Stimulated activated CD8-positive, alpha-beta memory T cell treated with anti-CD3 and anti-CD28 coated beads, Interleukin-7, amount 100 ng/mL, for 4 hours (primary cell): ENCODE measurements at regions not wholly inside any gene's neighbourhood (a gene's known extent, or its start where the extent isn't known, plus 50 kb on each side); places are given as distances from the start of the nearest gene placed in this dataset.
"Not testable (repeated sequence)": the region's sequence is repeated elsewhere in the genome, so short reads cannot be mapped to it uniquely, and the experiment has no call there.

Source experiments
- DNase-seq, 2 donors: peaks; one replicate each; pipeline ENCODE4 v3.0.0-alpha.2; 2020; ENCODE audit warnings: low read depth in 2 of 2

GRCh38 chr5:124796495-124796894 lies 50.1 kb upstream of the ZNF608 start:
- DNase-seq = no peak

DNA sequence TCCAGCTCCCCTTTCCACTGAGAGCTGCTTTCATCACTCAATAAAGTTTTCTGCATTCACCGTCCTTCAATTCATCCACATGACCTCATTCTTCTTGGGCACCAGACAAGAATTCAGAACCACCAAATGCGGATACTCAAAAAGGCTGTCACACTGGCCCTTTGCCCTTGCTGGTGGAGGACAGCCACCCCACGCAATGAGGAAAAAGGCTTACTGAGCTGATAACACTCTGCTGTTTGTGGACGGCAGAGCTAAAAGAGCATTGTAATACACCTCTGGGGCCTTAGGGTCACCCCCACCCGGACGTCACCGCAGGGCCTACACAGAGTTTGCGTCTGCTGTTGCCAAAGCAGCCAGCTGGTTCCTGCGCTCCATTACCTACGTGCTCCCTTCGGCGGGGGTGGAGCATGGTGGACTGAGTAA lies 51.2 kb upstream of the ZNF608 start:
- DNase-seq = no peak

GRCh38 chr5:124798890-124799289 lies 52.5 kb upstream of the ZNF608 start:
- DNase-seq = no peak

GRCh38 chr5:124801551-124801950 lies 55.1 kb upstream of the ZNF608 start:
- DNase-seq = no peak

GRCh38 chr5:124803617-124804323 lies 57.3 kb upstream of the ZNF608 start:
- no peak for DNase-seq

DNA sequence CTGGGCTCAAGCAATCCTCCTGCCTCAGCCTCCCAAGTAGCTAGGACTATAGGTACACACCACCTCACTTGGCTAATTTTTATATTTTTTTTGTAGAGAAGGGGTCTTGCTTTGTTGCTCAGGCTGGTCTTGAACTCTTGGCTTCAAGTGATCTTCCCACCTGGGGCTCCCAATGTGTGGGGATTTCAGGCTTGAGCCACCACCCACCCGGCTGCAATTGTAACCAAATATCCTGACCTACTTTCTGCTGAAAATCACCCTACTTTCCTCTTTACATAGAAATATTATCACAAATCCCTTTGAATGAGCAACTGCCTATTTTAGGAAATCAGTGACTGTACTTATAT lies 59.6 kb upstream of the ZNF608 start:
- no peak for DNase-seq

GRCh38 chr5:124806373-124807077 lies 60.1 kb upstream of the ZNF608 start:
- DNase-seq = no peak

- no peak for DNase-seq
These were observed 62.4 kb upstream of the ZNF608 start for GRCh38 chr5:124808842-124809268.

GRCh38 chr5:124810396-124811006 lies 64.1 kb upstream of the ZNF608 start:
- no peak for DNase-seq

GRCh38 chr5:124812771-124813358 lies 66.4 kb upstream of the ZNF608 start:
- DNase-seq = no peak

GRCh38 chr5:124816381-124816780 lies 69.9 kb upstream of the ZNF608 start:
- no peak for DNase-seq

DNA sequence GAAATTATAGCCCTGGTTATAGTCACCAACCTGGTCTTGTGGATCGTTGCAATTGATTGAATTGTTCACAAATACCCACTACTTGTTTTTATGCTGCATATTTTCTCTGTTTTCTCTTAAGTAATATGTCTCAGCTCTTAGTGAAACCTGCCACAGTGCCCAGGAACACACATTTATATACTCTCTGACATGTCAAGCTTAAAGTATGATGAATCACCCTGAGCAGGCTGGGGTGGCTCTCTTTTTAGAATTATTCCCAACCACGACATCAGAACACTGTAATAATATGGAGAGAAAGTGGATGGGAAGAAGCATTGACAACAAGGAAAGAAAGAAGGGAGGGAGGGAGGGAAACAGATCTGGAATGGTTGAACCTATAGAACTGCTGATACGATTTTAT lies 72.8 kb upstream of the ZNF608 start:
- DNase-seq = no peak

- no peak for DNase-seq
These were observed 76.2 kb upstream of the ZNF608 start for GRCh38 chr5:124822647-124823046.

- no peak for DNase-seq
These were observed 76.9 kb upstream of the ZNF608 start for GRCh38 chr5:124823380-124823779.

- no peak for DNase-seq
These were observed 78.3 kb upstream of the ZNF608 start for GRCh38 chr5:124824637-124825158.

DNA sequence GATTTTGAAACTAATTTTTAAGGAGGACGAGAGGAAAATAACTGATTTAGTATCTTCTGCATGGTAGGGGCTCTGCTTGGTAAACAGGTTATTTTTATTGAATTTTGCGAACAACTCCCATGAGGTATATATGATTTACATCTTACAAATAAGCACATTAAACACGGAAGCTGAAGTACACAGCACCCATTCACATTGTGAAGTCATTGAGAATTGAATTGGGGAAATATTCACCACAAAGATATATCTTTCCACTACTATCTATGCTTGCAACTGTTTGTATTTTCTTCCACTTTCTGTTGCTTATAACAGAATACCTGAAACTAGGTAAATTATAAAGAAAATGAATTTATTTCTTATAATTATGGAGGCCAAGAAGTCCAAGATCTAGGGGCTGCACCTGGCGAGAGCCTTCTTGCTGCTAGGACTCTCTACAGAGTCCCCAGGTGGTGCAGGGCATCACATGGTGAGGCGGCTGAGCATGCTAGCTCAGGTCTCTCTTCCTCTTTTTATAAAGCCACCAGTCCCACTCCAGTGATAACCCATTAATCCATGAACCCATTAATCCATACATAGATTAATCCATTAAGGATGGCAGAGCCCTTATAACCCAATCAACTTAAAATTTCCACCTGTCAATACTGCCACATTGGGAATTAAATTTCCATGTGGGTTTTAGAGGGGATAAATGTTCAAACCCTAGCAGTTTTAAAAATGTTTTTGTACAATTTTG lies 79.0 kb upstream of the ZNF608 start:
- DNase-seq = no peak

DNA sequence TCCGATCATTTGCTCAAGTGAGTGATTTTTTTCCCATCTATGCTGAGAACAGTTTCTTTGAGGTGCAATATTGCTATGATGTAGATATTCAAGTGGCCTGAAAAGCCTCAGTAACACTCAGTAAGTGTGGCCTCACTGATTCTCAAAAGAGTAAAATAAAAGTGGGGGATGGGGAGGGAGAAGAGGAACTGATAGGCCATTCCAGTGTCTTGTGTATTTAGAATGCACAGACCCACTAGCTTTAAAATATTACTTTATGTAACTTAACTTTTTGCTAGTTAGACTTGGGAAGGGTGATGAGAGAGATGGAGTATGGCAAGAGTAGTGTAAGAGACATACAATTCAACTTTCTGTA lies 79.5 kb upstream of the ZNF608 start:
- no peak for DNase-seq

GRCh38 chr5:124828731-124829234 lies 82.3 kb upstream of the ZNF608 start:
- DNase-seq = no peak

DNA sequence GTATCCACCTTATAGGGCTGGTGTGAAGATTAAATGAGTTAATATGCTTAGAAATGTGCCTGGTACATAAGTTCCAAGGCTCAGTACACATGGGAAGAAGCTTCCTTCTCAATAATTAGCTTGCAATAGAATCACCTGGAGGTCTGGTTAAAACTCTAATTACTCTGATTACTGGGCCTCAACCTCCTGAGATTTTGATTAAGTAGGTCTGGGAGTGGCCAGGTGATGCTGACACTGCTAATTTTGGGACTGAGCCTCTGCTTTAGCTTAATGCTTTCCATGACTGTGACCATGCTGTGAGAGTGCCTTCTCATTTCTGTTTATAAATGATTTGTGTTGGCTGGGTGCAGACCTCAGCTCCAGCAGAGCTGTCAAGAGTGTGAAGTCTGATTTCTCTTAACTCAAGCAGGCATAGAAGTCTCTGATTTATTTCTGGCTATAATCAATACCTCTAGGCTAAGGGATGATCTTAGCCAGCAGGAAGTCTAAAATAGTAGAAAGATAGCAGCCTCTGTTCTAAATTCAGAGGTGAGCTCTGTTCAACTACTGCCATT lies 85.3 kb upstream of the ZNF608 start:
- DNase-seq = no peak

DNA sequence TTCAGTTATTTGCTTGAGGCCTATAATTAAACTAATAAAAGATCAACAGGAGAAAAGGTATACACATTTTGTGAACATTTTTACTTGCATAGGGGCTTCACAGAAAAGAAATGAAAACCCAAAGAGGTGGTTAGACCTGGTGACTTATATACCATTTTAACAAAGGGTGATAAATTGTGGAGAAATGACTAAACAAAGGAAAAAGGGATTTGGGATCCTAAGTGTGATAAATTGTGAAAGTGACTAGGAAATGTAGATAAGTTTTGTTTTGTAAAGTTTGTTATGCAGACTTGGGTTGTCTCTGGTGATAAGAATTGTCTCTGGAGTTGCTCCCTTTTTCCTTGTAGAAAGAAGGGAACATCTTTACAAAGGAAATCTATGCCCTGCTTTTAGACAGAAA lies 86.1 kb upstream of the ZNF608 start:
- DNase-seq = no peak

DNA sequence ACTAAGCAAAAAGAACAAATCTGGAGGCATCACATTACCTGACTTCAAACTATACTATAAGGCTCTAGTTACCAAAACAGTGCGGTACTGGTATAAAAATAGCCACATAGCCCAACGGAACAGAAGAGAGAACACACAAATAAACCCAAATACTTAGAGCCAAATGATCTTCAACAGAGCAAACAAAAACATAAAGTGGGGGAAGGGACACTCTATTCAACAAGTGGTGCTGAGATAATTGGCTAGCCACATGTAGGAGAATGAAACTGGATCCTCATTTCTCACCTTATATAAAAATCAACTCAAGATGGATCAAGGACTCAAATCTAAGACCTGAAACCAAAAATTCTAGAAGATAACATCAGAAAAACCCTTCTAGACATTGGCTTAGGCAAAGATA lies 89.9 kb upstream of the ZNF608 start:
- DNase-seq = not testable (repeated sequence)
